ENCODE measurements at regions not wholly inside any gene's neighbourhood (a gene's known extent, or its start where the extent isn't known, plus 50 kb on each side); places are given as distances from the start of the nearest gene placed in this dataset.

DNA sequence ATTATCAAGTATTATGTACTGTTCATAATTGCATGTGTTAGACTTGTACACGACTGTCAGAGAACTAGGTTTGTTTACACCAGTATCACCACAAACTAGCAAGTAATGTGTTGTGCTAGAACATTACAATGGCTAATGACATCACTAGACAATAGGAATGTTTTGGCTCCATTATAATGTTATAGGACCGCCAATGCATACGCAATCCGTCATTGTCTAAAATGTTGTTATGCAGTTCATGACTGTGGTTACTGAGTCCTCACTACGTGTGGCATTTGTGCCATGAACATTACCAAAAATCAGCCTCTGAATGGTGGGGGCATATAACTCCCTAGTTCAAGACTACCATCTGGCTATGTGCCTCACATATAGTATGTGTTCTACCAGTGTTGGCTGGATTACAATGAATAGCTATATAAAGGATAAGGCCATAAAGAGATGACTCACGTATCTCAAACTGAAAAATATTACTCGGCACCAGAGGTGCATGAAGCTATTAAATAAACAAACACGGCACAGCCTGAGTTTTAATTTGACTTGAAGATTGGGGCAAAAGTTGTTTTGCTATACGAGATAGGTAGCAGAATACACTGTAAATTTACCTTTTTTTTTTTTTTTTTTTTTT, 89.1 kb upstream of the COL24A1 start:
- no peak for TF ChIP-seq EZH2phosphoT487 (IDR thresholded peaks at IDR 0.05; ENCODE audit: borderline replicate concordance, low read depth, low read length)
- no peaks in the 10 kb centered on the region for H4K20me1 ChIP-seq (ENCODE audit: insufficient read depth, low read length)
- no peaks in the 10 kb centered on the region for H3K9me2 ChIP-seq (ENCODE audit: insufficient read depth, low read length)
- H3K79me2 ChIP-seq (ENCODE audit: insufficient read depth, low read depth, low read length), result no peaks in the 10 kb centered on the region
- H3K4me2 ChIP-seq (ENCODE audit: low read length), result no peak overlapping the region
- no peaks in the 10 kb centered on the region for H3K9me3 ChIP-seq (ENCODE audit: low read length)
- ChIA-PET CTCF (ENCODE audit: unreplicated experiment) (no interaction called here), POLR2A (interaction anchor here (0.7 to 1.1 kb wide), 4 partner anchors 11 to 472 kb away, joined by 3 to 7 read pairs (median 4); no protein-coding TSS in a partner anchor)
- H3K36me3 ChIP-seq (ENCODE audit: insufficient read depth, low read length), result no peaks in the 10 kb centered on the region
- no peak overlapping the region for H3K4me3 ChIP-seq (ENCODE audit: low read depth, low read length, poor library complexity, severe bottlenecking)
- intact Hi-C loops (cut with micrococcal nuclease; ENCODE audit: unreplicated experiment), result no loop called here
- H2AFZ ChIP-seq (ENCODE audit: low read length), result no peak overlapping the region
- DNase-seq (ENCODE audit: low spot score), result no peak
- H3K4me1 ChIP-seq (ENCODE audit: insufficient read depth, low read length, poor library complexity, severe bottlenecking), result no peaks in the 10 kb centered on the region
- no TSS peak for BruUV-seq (replicated peaks)
- H3K27ac ChIP-seq (ENCODE audit: low read depth, low read length, poor library complexity, severe bottlenecking), result no peak overlapping the region

DNA sequence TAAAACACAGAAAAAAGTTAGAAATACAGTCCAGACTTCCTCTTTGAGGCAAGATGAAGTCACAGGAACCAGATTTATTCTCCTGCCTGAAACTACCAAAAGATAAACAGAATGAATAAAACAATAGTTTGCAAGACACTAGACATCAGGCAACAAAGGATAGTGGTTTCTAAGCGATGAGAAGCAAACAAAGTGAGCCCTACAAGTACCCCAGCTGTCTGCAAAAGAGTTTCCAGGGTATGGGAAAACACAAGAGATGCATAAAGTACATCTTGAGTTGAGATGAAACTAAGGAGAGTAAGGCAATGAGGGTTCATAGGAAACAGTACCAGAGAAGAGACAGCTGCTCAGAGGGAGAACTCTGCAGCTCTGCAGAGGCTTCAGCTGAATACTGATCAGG, 83.3 kb upstream of the COL24A1 start:
- no peak overlapping the region for H2AFZ ChIP-seq (ENCODE audit: low read length)
- no peak overlapping the region for H3K27ac ChIP-seq (ENCODE audit: low read depth, low read length, poor library complexity, severe bottlenecking)
- intact Hi-C loops (cut with micrococcal nuclease; ENCODE audit: unreplicated experiment), result no loop called here
- TF ChIP-seq, protein P1, sequence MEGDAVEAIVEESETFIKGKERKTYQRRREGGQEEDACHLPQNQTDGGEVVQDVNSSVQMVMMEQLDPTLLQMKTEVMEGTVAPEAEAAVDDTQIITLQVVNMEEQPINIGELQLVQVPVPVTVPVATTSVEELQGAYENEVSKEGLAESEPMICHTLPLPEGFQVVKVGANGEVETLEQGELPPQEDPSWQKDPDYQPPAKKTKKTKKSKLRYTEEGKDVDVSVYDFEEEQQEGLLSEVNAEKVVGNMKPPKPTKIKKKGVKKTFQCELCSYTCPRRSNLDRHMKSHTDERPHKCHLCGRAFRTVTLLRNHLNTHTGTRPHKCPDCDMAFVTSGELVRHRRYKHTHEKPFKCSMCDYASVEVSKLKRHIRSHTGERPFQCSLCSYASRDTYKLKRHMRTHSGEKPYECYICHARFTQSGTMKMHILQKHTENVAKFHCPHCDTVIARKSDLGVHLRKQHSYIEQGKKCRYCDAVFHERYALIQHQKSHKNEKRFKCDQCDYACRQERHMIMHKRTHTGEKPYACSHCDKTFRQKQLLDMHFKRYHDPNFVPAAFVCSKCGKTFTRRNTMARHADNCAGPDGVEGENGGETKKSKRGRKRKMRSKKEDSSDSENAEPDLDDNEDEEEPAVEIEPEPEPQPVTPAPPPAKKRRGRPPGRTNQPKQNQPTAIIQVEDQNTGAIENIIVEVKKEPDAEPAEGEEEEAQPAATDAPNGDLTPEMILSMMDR (conservative IDR thresholded peaks at IDR 0.05; ENCODE audit: low read length), result no peak
- TF ChIP-seq EZH2phosphoT487 (IDR thresholded peaks at IDR 0.05; ENCODE audit: borderline replicate concordance, low read depth, low read length), result no peak
- H3K36me3 ChIP-seq (ENCODE audit: insufficient read depth, low read length), result no peaks in the 10 kb centered on the region; the same call in 1 of the 2 replicates
- no peak overlapping the region for H3K4me3 ChIP-seq (ENCODE audit: low read depth, low read length, poor library complexity, severe bottlenecking)
- DNase-seq (ENCODE audit: low spot score), result no peak
- no peaks in the 10 kb centered on the region for H3K4me1 ChIP-seq (ENCODE audit: insufficient read depth, low read length, poor library complexity, severe bottlenecking)
- ChIA-PET POLR2A (interaction anchor here (2.4 kb wide), 1 partner anchor 14 kb away, joined by 6 read pairs; no protein-coding TSS in a partner anchor), CTCF (ENCODE audit: unreplicated experiment) (no interaction called here)
- H4K20me1 ChIP-seq (ENCODE audit: insufficient read depth, low read length), result no peaks in the 10 kb centered on the region
- H3K79me2 ChIP-seq (ENCODE audit: insufficient read depth, low read depth, low read length), result no peaks in the 10 kb centered on the region
- no peaks in the 10 kb centered on the region for H3K9me2 ChIP-seq (ENCODE audit: insufficient read depth, low read length)
- no peak overlapping the region for H3K4me2 ChIP-seq (ENCODE audit: low read length)
- H3K9me3 ChIP-seq (ENCODE audit: low read length), result peaks cover 14% of the 10 kb centered on the region; the same call in 1 of the 2 replicates
- BruUV-seq (replicated peaks), result no TSS peak

DNA sequence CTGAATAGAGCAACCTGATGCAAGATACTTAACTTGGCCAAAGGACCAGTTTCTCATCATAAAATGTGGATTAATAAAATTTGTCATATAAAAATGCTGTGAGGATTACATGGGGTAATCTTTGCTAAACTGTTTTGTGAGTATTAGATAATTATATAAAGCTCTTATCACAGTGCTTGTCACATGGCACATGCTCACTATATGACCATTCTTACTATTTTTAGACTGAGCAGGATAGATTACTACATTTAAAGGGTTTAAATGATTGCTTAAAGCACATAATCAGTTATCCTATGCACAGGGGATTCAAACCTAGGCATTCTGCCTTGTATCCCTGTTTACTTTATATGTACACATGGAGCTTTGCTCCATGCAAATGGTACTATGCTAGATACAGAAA, 82.9 kb upstream of the COL24A1 start:
- H4K20me1 ChIP-seq (ENCODE audit: insufficient read depth, low read length), result no peaks in the 10 kb centered on the region
- intact Hi-C loops (cut with micrococcal nuclease; ENCODE audit: unreplicated experiment), result no loop called here
- TF ChIP-seq EZH2phosphoT487 (IDR thresholded peaks at IDR 0.05; ENCODE audit: borderline replicate concordance, low read depth, low read length), result no peak
- TF ChIP-seq, protein P1 (conservative IDR thresholded peaks at IDR 0.05; ENCODE audit: low read length), result no peak
- H3K4me2 ChIP-seq (ENCODE audit: low read length), result no peak overlapping the region
- H3K36me3 ChIP-seq (ENCODE audit: insufficient read depth, low read length), result no peaks in the 10 kb centered on the region; the same call in 1 of the 2 replicates
- no peaks in the 10 kb centered on the region for H3K4me1 ChIP-seq (ENCODE audit: insufficient read depth, low read length, poor library complexity, severe bottlenecking)
- H3K27ac ChIP-seq (ENCODE audit: low read depth, low read length, poor library complexity, severe bottlenecking), result no peak overlapping the region
- H3K79me2 ChIP-seq (ENCODE audit: insufficient read depth, low read depth, low read length), result no peaks in the 10 kb centered on the region
- H3K4me3 ChIP-seq (ENCODE audit: low read depth, low read length, poor library complexity, severe bottlenecking), result no peak overlapping the region
- peaks cover 14% of the 10 kb centered on the region; the same call in 1 of the 2 replicates for H3K9me3 ChIP-seq (ENCODE audit: low read length)
- no peaks in the 10 kb centered on the region for H3K9me2 ChIP-seq (ENCODE audit: insufficient read depth, low read length)
- H2AFZ ChIP-seq (ENCODE audit: low read length), result no peak overlapping the region
- POLR2A ChIA-PET, result interaction anchor here (2.4 kb wide), 1 partner anchor 13 kb away, joined by 6 read pairs; no protein-coding TSS in a partner anchor
- no TSS peak for BruUV-seq (replicated peaks)
- no peak for DNase-seq (ENCODE audit: low spot score)
- CTCF ChIA-PET (ENCODE audit: unreplicated experiment), result no interaction called here

All from OCI-LY7 (cell line).